Tibial artery (tissue), 4 donors: ENCODE measurements at regions not wholly inside any gene's neighbourhood (a gene's known extent, or its start where the extent isn't known, plus 50 kb on each side); places are given as distances from the start of the nearest gene placed in this dataset.
"Not testable (repeated sequence)": the region's sequence is repeated elsewhere in the genome, so short reads cannot be mapped to it uniquely, and the experiment has no call there.

ENCODE experiments used
- DNase-seq, 2 donors: peaks; one replicate each; pipeline ENCODE4 v3.0.0-alpha.2; 2019
- H3K27ac ChIP-seq, 2 donors: fragments of 200-600 bp; sonication (generic) in 1 of 2; 1 replicate in 1 of 2; 2 replicates in 1 of 2; pipeline ENCODE4 v1.5.1; 2018 to 2019; ENCODE audit warnings: mild to moderate bottlenecking in 1 of 2
- H3K27me3 ChIP-seq, 2 donors: fragments of 200-600 bp; sonication (generic) in 1 of 2; one replicate each; pipeline versions ENCODE4 v1.5.1 to v1.6.0; 2016 to 2019
- H3K36me3 ChIP-seq, 3 donors: fragments of 200-600 bp; sonication (generic) in 2 of 3; one replicate each; pipeline ENCODE4 v1.5.1; 2016 to 2019; ENCODE audit warnings: mild to moderate bottlenecking in 2 of 3
- H3K4me1 ChIP-seq, 4 donors: fragments of 200-600 bp; sonication (generic) in 2 of 4; 1 replicate in 3 of 4; 2 replicates in 1 of 4; pipeline ENCODE4 v1.5.1; 2016 to 2019
- H3K4me3 ChIP-seq, 2 donors: fragments of 200-600 bp; sonication (generic) in 1 of 2; 1 replicate in 1 of 2; 2 replicates in 1 of 2; pipeline ENCODE4 v1.5.1; 2018 to 2019; ENCODE audit warnings: mild to moderate bottlenecking in 2 of 2
- H3K9me3 ChIP-seq, 3 donors: fragments of 200-600 bp; sonication (generic) in 1 of 3; one replicate each; pipeline ENCODE4 v1.5.1; 2016 to 2019
- CTCF ChIP-seq, 2 experiments: fragments of 200-600 bp in 1 of 2; fragments of 450-650 bp in 1 of 2; IDR thresholded peaks; one replicate each; pipeline ENCODE4 v1.5.1; 2017 to 2019; ENCODE audit warnings: antibody characterized with exemption in 2 of 2, mild to moderate bottlenecking in 1 of 2, moderate library complexity in 1 of 2
- intact Hi-C: fragments of 100-400 bp; cut with DNase I; formaldehyde crosslinking; loops from one replicate; pipeline ENCODE4 v1.15.0; 2023; ENCODE audit warnings: low total_unique reads

GRCh38 chr16:5206331-5206990 lies 108.9 kb upstream of the EEF2KMT start:
- no peak for DNase-seq
- TF ChIP-seq CTCF (IDR thresholded peaks at IDR 0.05): no peak
- Histone ChIP-seq H3K27me3 (no peaks in the 10 kb centered on the region), H3K9me3 (no peaks in the 10 kb centered on the region), H3K4me1 (no peaks in the 10 kb centered on the region), H3K4me3 (no peak overlapping the region), H3K27ac (no peak overlapping the region), H3K36me3 (no peaks in the 10 kb centered on the region)
- intact Hi-C loops: no loop called here

- no peak for DNase-seq
- H3K27me3 ChIP-seq: no peaks in the 10 kb centered on the region
- H3K4me3 ChIP-seq: no peak overlapping the region
- no peaks in the 10 kb centered on the region for H3K36me3 ChIP-seq
- H3K9me3 ChIP-seq: no peaks in the 10 kb centered on the region
- intact Hi-C loops: no loop called here
- H3K27ac ChIP-seq: no peak overlapping the region
- TF ChIP-seq CTCF (IDR thresholded peaks at IDR 0.05): no peak
- H3K4me1 ChIP-seq: no peaks in the 10 kb centered on the region
Measured at GRCh38 chr16:5205361-5206040, 107.9 kb upstream of the EEF2KMT start.

GRCh38 chr16:5203675-5204074 lies 106.1 kb upstream of the EEF2KMT start:
- H3K4me3 ChIP-seq, intact Hi-C loops, H3K4me1 ChIP-seq, H3K9me3 ChIP-seq, H3K27me3 ChIP-seq, H3K27ac ChIP-seq, H3K36me3 ChIP-seq: not testable (repeated sequence)
- peak in 1 of 2 donors; percentile 19 for DNase-seq

- DNase-seq: no peak
- H3K4me3 ChIP-seq: no peak overlapping the region
- TF ChIP-seq CTCF (IDR thresholded peaks at IDR 0.05): no peak
- no peaks in the 10 kb centered on the region for H3K4me1 ChIP-seq
- no peak overlapping the region for H3K27ac ChIP-seq
- peaks cover 0 to 6% (median 0%) of the 10 kb centered on the region in 3 donors for H3K9me3 ChIP-seq
- no peaks in the 10 kb centered on the region for H3K36me3 ChIP-seq
- intact Hi-C loops: no loop called here
- no peaks in the 10 kb centered on the region for H3K27me3 ChIP-seq
Measured at GRCh38 chr16:5200123-5200522, 102.5 kb upstream of the EEF2KMT start.

- intact Hi-C loops: no loop called here
Measured at GRCh38 chr16:5196204-5196603, 98.6 kb upstream of the EEF2KMT start.

More at GRCh38 chr16:5196204-5196603, 98.6 kb upstream of the EEF2KMT start:
- no peak for DNase-seq
- Histone ChIP-seq H3K27me3 (no peaks in the 10 kb centered on the region), H3K27ac (no peak overlapping the region), H3K4me3 (no peak overlapping the region), H3K9me3 (peaks cover 0 to 6% (median 0%) of the 10 kb centered on the region in 3 donors), H3K4me1 (no peaks in the 10 kb centered on the region), H3K36me3 (no peaks in the 10 kb centered on the region)
- TF ChIP-seq CTCF (IDR thresholded peaks at IDR 0.05): no peak
